Esophagus squamous epithelium (tissue), 4 donors: ENCODE measurements at regions not wholly inside any gene's neighbourhood (a gene's known extent, or its start where the extent isn't known, plus 50 kb on each side); places are given as distances from the start of the nearest gene placed in this dataset.

ENCODE experiments used
- CTCF ChIP-seq, 6 experiments: fragments of 450-650 bp in 4 of 6; fragments of 200-600 bp in 2 of 6; sonication (generic) in 2 of 6; IDR thresholded peaks; one replicate each; pipeline ENCODE4 v1.5.1; 2016 to 2019; ENCODE audit warnings: antibody characterized with exemption in 6 of 6, mild to moderate bottlenecking in 4 of 6, moderate library complexity in 4 of 6
- POLR2A ChIP-seq, 4 donors: fragments of 450-650 bp; IDR thresholded peaks; one replicate each; pipeline ENCODE4 v1.6.1; 2017; ENCODE audit warnings: antibody characterized with exemption in 4 of 4, mild to moderate bottlenecking in 4 of 4, moderate library complexity in 3 of 4

- TF ChIP-seq CTCF (IDR thresholded peaks at IDR 0.05), result no peak
- TF ChIP-seq POLR2A (IDR thresholded peaks at IDR 0.05), result no peak
These were observed 142.8 kb downstream of the TMEM38B start for GRCh38 chr9:105836936-105837660.
